K562 (cell line): ENCODE measurements at regions not wholly inside any gene's neighbourhood (a gene's known extent, or its start where the extent isn't known, plus 50 kb on each side); places are given as distances from the start of the nearest gene placed in this dataset.

Experiments
- ATAC-seq: fragments of 200-7000 bp; cut with Tn5 transposase; 3 replicates; pipeline ENCODE4 v1.9.1; 2020; ENCODE audit warnings: moderate library complexity
- BruUV-seq: library from RNA; stranded (reverse); fragments of 400-500 nt; replicated peaks from 2 replicates; lab custom pipeline; 2021; lab: Mats Ljungman, UMichigan
- CTCF ChIA-PET: fragments of 300-600 bp; formaldehyde crosslinking; extraction: SDS; loops from one replicate; lab custom pipeline; 2021; ENCODE audit warnings: low intra/inter-chr PET ratio; lab: Yijun Ruan, JAX
- POLR2A ChIA-PET: fragments of 300-600, 350-650 bp; sonication (Branson Sonifier 250); formaldehyde crosslinking; extraction: SDS; loops from one replicate; lab custom pipeline; 2021; ENCODE audit warnings: antibody characterized with exemption, inconsistent platforms; lab: Yijun Ruan, JAX
- DNase-seq, 4 experiments: peaks; one replicate each; pipeline versions ENCODE4 v3.0.0 to v3.0.0-alpha.2; 2011 to 2018; ENCODE audit warnings: low spot score in 3 of 4, mixed read lengths in 3 of 4; ENCODE audit errors: extremely low read depth in 1 of 4
- FAIRE-seq: peaks from 2 replicates; lab custom pipeline; 2011; peaks lifted over from hg19 to GRCh38; lab: Jason Lieb, UNC
- H2AFZ ChIP-seq: 2 replicates; pipeline ENCODE4 v1.6.0; 2011; ENCODE audit warnings: low read depth, low read length, control low read depth, inconsistent platforms
- H3K27ac ChIP-seq: fragments of 200-600 bp; 3 replicates; pipeline ENCODE4 v1.8.0; 2011; ENCODE audit warnings: low read depth, mild to moderate bottlenecking, control low read depth, inconsistent platforms, low read length, moderate library complexity, mixed read lengths; ENCODE audit errors: extremely low read depth
- H3K27me3 ChIP-seq, 2 experiments: fragments of 300-600 bp in 1 of 2; 2 replicates in 1 of 2; 3 replicates in 1 of 2; pipeline versions ENCODE4 v1.6.0 to v1.8.0; 2011; ENCODE audit warnings: inconsistent platforms in 2 of 2, low read length in 2 of 2, mild to moderate bottlenecking in 1 of 2, mixed read lengths in 1 of 2, moderate library complexity in 1 of 2; ENCODE audit not compliant: control insufficient read depth in 2 of 2, insufficient read depth in 2 of 2
- H3K36me3 ChIP-seq: fragments of 300-600 bp; 3 replicates; pipeline ENCODE4 v1.8.0; 2011; ENCODE audit warnings: mild to moderate bottlenecking, low read length, inconsistent platforms; ENCODE audit not compliant: control insufficient read depth, insufficient read depth
- H3K4me1 ChIP-seq, 2 experiments: fragments of 200-600 bp in 1 of 2; replicated peaks in 1 of 2; 2 replicates in 1 of 2; 3 replicates in 1 of 2; pipeline versions ENCODE4 v1.5.1 to v1.8.0; 2011; ENCODE audit warnings: inconsistent platforms in 2 of 2, low read length in 2 of 2, mild to moderate bottlenecking in 1 of 2, mixed read lengths in 1 of 2, moderate library complexity in 1 of 2; ENCODE audit not compliant: control insufficient read depth in 2 of 2, insufficient read depth in 2 of 2
- H3K4me2 ChIP-seq: 2 replicates; pipeline ENCODE4 v1.6.1; 2011; ENCODE audit warnings: low read length, control low read depth, inconsistent platforms, mixed read lengths; ENCODE audit not compliant: insufficient read depth
- H3K4me3 ChIP-seq: fragments of 200-600 bp; sonication (generic), shearing (Covaris generic); 2 replicates; pipeline ENCODE4 v1.5.1; 2016; ENCODE audit warnings: control low read depth, inconsistent platforms
- H3K79me2 ChIP-seq: fragments of 200-600 bp; 3 replicates; pipeline ENCODE4 v1.8.0; 2011; ENCODE audit warnings: low read length, inconsistent platforms; ENCODE audit not compliant: control insufficient read depth, insufficient read depth
- H3K9ac ChIP-seq, 2 experiments: 2 replicates each; pipeline versions ENCODE4 v1.6.0 to v1.6.1; 2011; ENCODE audit warnings: low read depth in 2 of 2, low read length in 2 of 2, control low read depth in 1 of 2, inconsistent platforms in 1 of 2, mild to moderate bottlenecking in 1 of 2, mixed read lengths in 1 of 2; ENCODE audit not compliant: insufficient read depth in 1 of 2
- H3K9me1 ChIP-seq: one replicate; pipeline ENCODE4 v1.6.0; 2011; ENCODE audit warnings: inconsistent platforms, mild to moderate bottlenecking, low read length, moderate library complexity; ENCODE audit not compliant: control insufficient read depth, insufficient read depth
- H3K9me3 ChIP-seq: replicated peaks from 2 replicates; pipeline ENCODE4 v1.5.1; 2011; ENCODE audit warnings: low read depth, low read length, inconsistent platforms; ENCODE audit not compliant: control insufficient read depth, insufficient read depth
- H4K20me1 ChIP-seq: replicated peaks from 2 replicates; pipeline ENCODE4 v1.6.1; 2011; ENCODE audit warnings: low read length, inconsistent platforms, mixed read lengths; ENCODE audit not compliant: control insufficient read depth, insufficient read depth
- BRD9 ChIP-seq: fragments of 450-650 bp; IDR thresholded peaks from 2 replicates; pipeline ENCODE4 v1.6.1; 2018; ENCODE audit warnings: low read depth; ENCODE audit not compliant: partially characterized antibody
- CBX1 ChIP-seq: sonication (generic); IDR thresholded peaks from 2 replicates; pipeline ENCODE4 v1.6.1; 2016; ENCODE audit warnings: antibody characterized with exemption, low read depth, mild to moderate bottlenecking
- CC2D1A ChIP-seq: fragments of 450-650 bp; IDR thresholded peaks from 2 replicates; pipeline ENCODE4 v1.6.1; 2017; ENCODE audit warnings: mild to moderate bottlenecking
- IFI16 ChIP-seq: fragments of 250-450 bp; sonication (Bioruptor Pico); IDR thresholded peaks from 2 replicates; pipeline ENCODE4 v2.1.2; 2022; ENCODE audit warnings: mild to moderate bottlenecking, inconsistent platforms
- KHSRP ChIP-seq: fragments of 450-650 bp; IDR thresholded peaks from 2 replicates; pipeline ENCODE4 v1.6.1; 2017
- KLF10 ChIP-seq: fragments of 250-450 bp; sonication (Bioruptor Pico); IDR thresholded peaks from 2 replicates; pipeline ENCODE4 v1.6.1; 2021; ENCODE audit warnings: matching md5 sums
- MECOM ChIP-seq: fragments of 250-450 bp; sonication (Bioruptor Pico); IDR thresholded peaks from 2 replicates; pipeline ENCODE4 v1.8.0; 2022; ENCODE audit warnings: inconsistent platforms
- NRF1 ChIP-seq, 2 experiments: fragments of 450-650 bp; IDR thresholded peaks in 1 of 2; conservative IDR thresholded peaks in 1 of 2; 2 replicates each; pipeline ENCODE4 v1.6.1; 2014; ENCODE audit warnings: mild to moderate bottlenecking in 2 of 2
- PCBP2 ChIP-seq: fragments of 200-400 bp; formaldehyde crosslinking; IDR thresholded peaks from 2 replicates; pipeline ENCODE4 v1.6.1; 2018; ENCODE audit warnings: low read length, low read depth, mild to moderate bottlenecking, moderate library complexity; ENCODE audit not compliant: poor library complexity, severe bottlenecking
- SLC30A9 ChIP-seq: fragments of 250-450 bp; sonication (Bioruptor Pico); IDR thresholded peaks from 2 replicates; pipeline ENCODE4 v1.8.0; 2022; ENCODE audit warnings: mild to moderate bottlenecking, moderate library complexity
- SRSF7 ChIP-seq: fragments of 200-400 bp; formaldehyde crosslinking; optimal IDR thresholded peaks from 2 replicates; pipeline ENCODE3; 2017; ENCODE audit warnings: mild to moderate bottlenecking, low read depth, low read length
- XRCC4 ChIP-seq: IDR thresholded peaks from one replicate; pipeline ENCODE4 v1.6.1; 2011; ENCODE audit not compliant: insufficient read depth, insufficient read length; ENCODE audit errors: extremely low read depth
- ZBTB7A ChIP-seq: IDR thresholded peaks from 2 replicates; pipeline ENCODE4 v1.6.1; 2011; ENCODE audit warnings: low read depth, mild to moderate bottlenecking, low read length, moderate library complexity, borderline replicate concordance; ENCODE audit not compliant: control insufficient read depth
- ZNF217 ChIP-seq: sonication (generic); formaldehyde crosslinking; IDR thresholded peaks from 2 replicates; pipeline ENCODE4 v1.8.0; 2022; ENCODE audit warnings: mild to moderate bottlenecking, missing genetic modification reagents
- ZNF384 ChIP-seq: IDR thresholded peaks from 2 replicates; pipeline ENCODE4 v1.6.1; 2012; ENCODE audit warnings: low read depth, low read length, improper control_type of control experiment
- WGBS: fragments of 100-300 bp; shearing (Covaris generic); methylation state at CpG from one replicate; pipeline ENCODE4 v1.1.6; 2016; ENCODE audit warnings: low coverage, mixed read lengths; ENCODE audit not compliant: insufficient coverage; ENCODE audit errors: missing lambda C conversion rate; 5-methylcytosine and 5-hydroxymethylcytosine counted together
- in situ Hi-C: fragments of 300-500 bp; cut with MboI; formaldehyde crosslinking; loops from 4 replicates; pipeline ENCODE4 v1.15.0; 2018; ENCODE audit warnings: inconsistent platforms, mixed read lengths
- intact Hi-C: fragments of 100-400 bp; cut with micrococcal nuclease; formaldehyde crosslinking; loops from 2 replicates; pipeline ENCODE4 v1.14.2; 2022
- TF ChIP-seq, protein P1 (sequence below): fragments of 250-450 bp; sonication (Bioruptor Pico); IDR thresholded peaks from 2 replicates; pipeline ENCODE4 v1.5.0; 2020; ENCODE audit warnings: mild to moderate bottlenecking
- TF ChIP-seq, protein P2 (sequence below): sonication (generic); formaldehyde crosslinking; IDR thresholded peaks from 2 replicates; pipeline ENCODE4 v1.8.0; 2022; ENCODE audit warnings: mild to moderate bottlenecking, missing genetic modification reagents

DNA sequence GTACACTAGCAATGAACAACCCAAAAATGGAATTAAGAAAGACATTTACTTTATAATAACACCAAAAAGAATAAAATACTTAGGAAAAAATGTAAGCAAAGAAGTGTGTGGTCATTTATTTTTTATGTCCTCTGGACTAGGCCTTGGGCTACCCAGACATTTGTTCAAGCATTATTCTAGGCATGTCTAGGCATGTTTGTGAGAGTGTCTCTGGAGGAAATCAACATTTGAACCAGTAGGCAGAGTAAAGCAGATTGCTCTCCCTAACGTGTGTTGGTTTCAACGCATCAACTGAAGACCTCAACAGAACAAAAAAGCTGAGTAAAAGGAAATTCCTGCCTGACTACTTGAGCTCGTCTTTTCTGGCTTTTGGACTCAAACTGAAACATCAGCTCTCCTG lies 84.5 kb downstream of the ANKEF1 start:
- ATAC-seq (no peak), FAIRE-seq (no peak), DNase-seq (no peak)
- intact Hi-C loops (no loop called here), in situ Hi-C loops (no loop called here)
- Histone ChIP-seq H3K9me3 (no peaks in the 10 kb centered on the region), H3K9me1 (no peaks in the 10 kb centered on the region), H3K27me3 (no peaks in the 10 kb centered on the region), H3K4me3 (no peak overlapping the region), H4K20me1 (no peaks in the 10 kb centered on the region), H3K36me3 (no peaks in the 10 kb centered on the region), H3K27ac (no peak overlapping the region), H3K4me1 (no peaks in the 10 kb centered on the region), H3K4me2 (no peak overlapping the region), H3K9ac (no peak overlapping the region), H3K79me2 (no peaks in the 10 kb centered on the region)
- WGBS: 5% methylated on average over 3 of the region's 3 CpGs
- no TSS peak for BruUV-seq
- POLR2A ChIA-PET: no interaction called here
- TF ChIP-seq PCBP2: no peak
- TF ChIP-seq ZNF217 (CRISPR knock-in tag): no peak
- TF ChIP-seq KLF10 (CRISPR knock-in tag): no peak
- no peak for TF ChIP-seq CBX1
- no peak for TF ChIP-seq NRF1 (conservative IDR thresholded peaks at IDR 0.05 in 1 of 2, IDR thresholded peaks at IDR 0.05 in 1 of 2)
- TF ChIP-seq, protein P1, sequence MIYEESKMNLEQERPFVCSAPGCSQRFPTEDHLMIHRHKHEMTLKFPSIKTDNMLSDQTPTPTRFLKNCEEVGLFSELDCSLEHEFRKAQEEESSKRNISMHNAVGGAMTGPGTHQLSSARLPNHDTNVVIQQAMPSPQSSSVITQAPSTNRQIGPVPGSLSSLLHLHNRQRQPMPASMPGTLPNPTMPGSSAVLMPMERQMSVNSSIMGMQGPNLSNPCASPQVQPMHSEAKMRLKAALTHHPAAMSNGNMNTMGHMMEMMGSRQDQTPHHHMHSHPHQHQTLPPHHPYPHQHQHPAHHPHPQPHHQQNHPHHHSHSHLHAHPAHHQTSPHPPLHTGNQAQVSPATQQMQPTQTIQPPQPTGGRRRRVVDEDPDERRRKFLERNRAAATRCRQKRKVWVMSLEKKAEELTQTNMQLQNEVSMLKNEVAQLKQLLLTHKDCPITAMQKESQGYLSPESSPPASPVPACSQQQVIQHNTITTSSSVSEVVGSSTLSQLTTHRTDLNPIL (CRISPR knock-in tag): no peak
- TF ChIP-seq KHSRP: no peak
- no peak for TF ChIP-seq CC2D1A
- TF ChIP-seq SLC30A9: no peak
- TF ChIP-seq BRD9: no peak
- no peak for TF ChIP-seq SRSF7
- TF ChIP-seq ZBTB7A: no peak
- TF ChIP-seq ZNF384: no peak
- TF ChIP-seq XRCC4: no peak
- TF ChIP-seq MECOM (CRISPR knock-in tag): no peak
- TF ChIP-seq, protein P2, sequence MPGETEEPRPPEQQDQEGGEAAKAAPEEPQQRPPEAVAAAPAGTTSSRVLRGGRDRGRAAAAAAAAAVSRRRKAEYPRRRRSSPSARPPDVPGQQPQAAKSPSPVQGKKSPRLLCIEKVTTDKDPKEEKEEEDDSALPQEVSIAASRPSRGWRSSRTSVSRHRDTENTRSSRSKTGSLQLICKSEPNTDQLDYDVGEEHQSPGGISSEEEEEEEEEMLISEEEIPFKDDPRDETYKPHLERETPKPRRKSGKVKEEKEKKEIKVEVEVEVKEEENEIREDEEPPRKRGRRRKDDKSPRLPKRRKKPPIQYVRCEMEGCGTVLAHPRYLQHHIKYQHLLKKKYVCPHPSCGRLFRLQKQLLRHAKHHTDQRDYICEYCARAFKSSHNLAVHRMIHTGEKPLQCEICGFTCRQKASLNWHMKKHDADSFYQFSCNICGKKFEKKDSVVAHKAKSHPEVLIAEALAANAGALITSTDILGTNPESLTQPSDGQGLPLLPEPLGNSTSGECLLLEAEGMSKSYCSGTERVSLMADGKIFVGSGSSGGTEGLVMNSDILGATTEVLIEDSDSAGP: no peak
- no peak for TF ChIP-seq IFI16 (CRISPR knock-in tag)
- TF ChIP-seq, all 486 proteins: peak for 0
- H2AFZ ChIP-seq: no peak overlapping the region
- CTCF ChIA-PET: no interaction called here
